HEK293 (cell line): ENCODE measurements at regions not wholly inside any gene's neighbourhood (a gene's known extent, or its start where the extent isn't known, plus 50 kb on each side); places are given as distances from the start of the nearest gene placed in this dataset.

Source experiments
- CTCF ChIP-seq: fragments of 450-650 bp; formaldehyde crosslinking; IDR thresholded peaks from 2 replicates; pipeline ENCODE4 v1.5.1; 2016; ENCODE audit warnings: missing biosample characterization, missing genetic modification characterization
- REST ChIP-seq: fragments of 450-650 bp; formaldehyde crosslinking; IDR thresholded peaks from 2 replicates; pipeline ENCODE4 v1.5.1; 2016; ENCODE audit warnings: missing biosample characterization, missing genetic modification characterization
- SP2 ChIP-seq: fragments of 450-650 bp; formaldehyde crosslinking; IDR thresholded peaks from 2 replicates; pipeline ENCODE4 v1.5.1; 2016; ENCODE audit warnings: missing biosample characterization, missing genetic modification characterization
- ZBTB26 ChIP-seq: fragments of 450-650 bp; formaldehyde crosslinking; optimal IDR thresholded peaks from 2 replicates; pipeline ENCODE3; 2016; ENCODE audit warnings: missing biosample characterization, mild to moderate bottlenecking, missing genetic modification characterization
- ZNF221 ChIP-seq: fragments of 450-650 bp; formaldehyde crosslinking; IDR thresholded peaks from 2 replicates; pipeline ENCODE4 v1.5.1; 2017; ENCODE audit warnings: missing biosample characterization, missing genetic modification characterization, borderline replicate concordance
- ZNF660 ChIP-seq: fragments of 450-650 bp; IDR thresholded peaks from 2 replicates; pipeline ENCODE4 v1.5.1; 2018; ENCODE audit warnings: missing biosample characterization, mild to moderate bottlenecking, missing genetic modification characterization
- ZNF670 ChIP-seq: fragments of 450-650 bp; formaldehyde crosslinking; IDR thresholded peaks from 2 replicates; pipeline ENCODE4 v1.5.1; 2016; ENCODE audit warnings: missing biosample characterization, missing genetic modification characterization, low read depth

- TF ChIP-seq CTCF (tag by site-specific recombination), result no peak
- no peak for TF ChIP-seq ZNF670 (tag by site-specific recombination)
- no peak for TF ChIP-seq ZBTB26 (tag by site-specific recombination)
- TF ChIP-seq ZNF660, result no peak
- no peak for TF ChIP-seq ZNF221
- no peak for TF ChIP-seq REST (tag by site-specific recombination)
- TF ChIP-seq SP2 (tag by site-specific recombination), result no peak
Measured at GRCh38 chrX:40479777-40480318, 100.9 kb upstream of the ATP6AP2 start.
